M059J (cell line): ENCODE measurements at regions not wholly inside any gene's neighbourhood (a gene's known extent, or its start where the extent isn't known, plus 50 kb on each side); places are given as distances from the start of the nearest gene placed in this dataset.
A peak's percentile ranks its signal among the peaks of the same experiment; 100 is the strongest.

Experiments
- DNase-seq: peaks from one replicate; pipeline ENCODE4 v3.0.0-alpha.2; 2012; ENCODE audit warnings: low read depth

- no peak for DNase-seq
Observed at GRCh38 chr1:50295566-50295965, 127.7 kb downstream of the DMRTA2 start.

DNA sequence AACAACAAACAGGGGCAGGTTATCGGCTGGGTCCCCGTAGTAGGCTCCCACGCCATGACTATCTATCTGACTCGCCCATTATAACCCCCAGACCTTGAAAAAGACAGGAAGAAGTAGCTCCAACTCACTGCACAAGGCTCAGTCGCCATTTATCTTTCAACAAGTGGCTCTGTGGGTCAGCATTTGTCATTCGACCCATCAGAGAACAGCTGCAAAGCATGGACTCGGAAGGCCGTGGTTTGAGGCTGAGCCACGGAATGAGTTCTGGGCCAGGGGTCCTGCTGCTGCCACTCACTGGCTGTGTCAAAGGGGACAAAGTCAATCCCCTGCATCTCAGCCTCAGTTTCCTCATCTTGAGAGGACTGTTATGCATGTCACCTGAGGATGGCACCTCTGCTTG, 131.0 kb downstream of the DMRTA2 start:
- DNase-seq, result no peak

GRCh38 chr1:50289495-50289894, 133.7 kb downstream of the DMRTA2 start:
- DNase-seq, result no peak

DNA sequence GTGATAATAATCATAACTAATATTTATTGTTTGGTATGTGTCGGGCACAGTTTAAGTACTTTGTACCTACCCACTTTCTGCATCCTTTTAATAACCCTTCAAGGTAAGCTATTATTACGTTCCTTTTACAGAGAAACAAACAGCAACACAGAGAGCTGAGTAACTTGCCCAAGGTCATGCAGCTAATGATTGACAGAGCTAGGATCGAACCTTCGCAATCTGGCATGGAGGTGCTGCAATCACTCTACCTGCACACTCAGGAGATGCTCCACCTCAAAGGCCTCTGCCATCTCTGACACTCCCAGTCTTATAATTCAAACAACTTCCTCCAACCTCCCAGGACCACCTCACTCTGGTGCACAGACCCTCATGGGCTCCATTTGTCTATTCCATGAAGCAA, 137.2 kb downstream of the DMRTA2 start:
- DNase-seq, result no peak

GRCh38 chr1:50279622-50280330, 143.5 kb downstream of the DMRTA2 start:
- peak; percentile 7 for DNase-seq

DNA sequence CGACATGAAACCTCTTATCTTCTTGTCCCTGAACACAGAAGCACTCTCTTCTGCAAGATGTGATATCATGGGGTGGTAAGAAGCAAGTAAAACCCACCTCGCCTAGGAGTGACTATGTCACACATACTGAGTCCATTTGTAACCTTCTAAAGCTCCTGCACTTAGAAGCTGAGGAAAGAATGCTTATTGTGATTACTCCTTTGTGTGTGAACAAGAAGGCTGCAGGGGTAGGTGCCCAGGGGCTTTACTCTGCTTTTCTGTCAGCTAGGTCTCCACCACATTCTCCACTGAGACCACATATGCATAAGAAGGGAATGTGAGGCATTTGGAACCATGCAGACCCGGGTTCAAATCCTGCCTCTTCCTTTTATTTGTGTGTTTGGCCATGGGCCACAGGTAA, 144.3 kb downstream of the DMRTA2 start:
- no peak for DNase-seq

DNA sequence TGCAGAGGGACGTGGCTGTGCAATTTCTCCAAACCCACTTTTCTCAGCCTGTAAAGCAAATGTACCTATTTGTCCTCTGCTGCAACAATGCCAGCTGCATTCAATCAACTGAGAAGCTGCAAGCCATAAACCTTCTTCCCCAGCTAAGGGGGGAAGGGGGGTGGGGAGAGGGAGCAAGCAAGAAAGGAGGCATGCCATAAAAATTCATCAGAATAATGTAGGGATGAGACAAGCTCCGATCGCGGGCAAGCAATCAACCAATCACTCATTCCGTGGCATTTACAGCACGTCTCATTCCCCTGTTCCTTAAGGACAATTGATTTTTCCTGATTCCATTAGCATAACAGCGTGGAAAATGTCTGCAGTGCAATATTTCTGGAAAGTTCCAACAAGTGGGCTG, 144.8 kb downstream of the DMRTA2 start:
- no peak for DNase-seq

- no peak for DNase-seq
Observed at GRCh38 chr1:50275566-50275965, 147.7 kb downstream of the DMRTA2 start.

DNA sequence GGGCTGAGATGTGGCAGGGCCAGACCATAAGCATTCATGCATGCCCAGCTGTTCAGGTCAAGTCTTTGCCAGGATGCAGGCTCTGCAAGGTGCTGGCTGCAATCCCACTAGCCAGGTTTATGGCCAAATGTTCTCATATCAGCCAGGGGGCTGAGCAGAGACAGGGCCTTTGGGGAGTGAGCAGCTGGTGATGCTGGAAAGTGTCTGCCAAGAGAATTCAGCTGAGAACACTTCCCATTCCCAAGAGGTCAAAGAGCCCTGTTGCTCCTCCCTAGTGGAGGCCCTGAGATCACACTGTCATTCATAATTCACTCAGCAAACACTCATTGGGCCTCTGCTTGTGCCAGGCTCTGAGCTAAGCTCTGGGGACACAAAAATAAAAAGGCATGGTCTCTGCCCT, 150.3 kb downstream of the DMRTA2 start:
- no peak for DNase-seq

- peak; percentile 12 for DNase-seq
Observed at GRCh38 chr1:50271968-50272578, 151.2 kb downstream of the DMRTA2 start.

DNA sequence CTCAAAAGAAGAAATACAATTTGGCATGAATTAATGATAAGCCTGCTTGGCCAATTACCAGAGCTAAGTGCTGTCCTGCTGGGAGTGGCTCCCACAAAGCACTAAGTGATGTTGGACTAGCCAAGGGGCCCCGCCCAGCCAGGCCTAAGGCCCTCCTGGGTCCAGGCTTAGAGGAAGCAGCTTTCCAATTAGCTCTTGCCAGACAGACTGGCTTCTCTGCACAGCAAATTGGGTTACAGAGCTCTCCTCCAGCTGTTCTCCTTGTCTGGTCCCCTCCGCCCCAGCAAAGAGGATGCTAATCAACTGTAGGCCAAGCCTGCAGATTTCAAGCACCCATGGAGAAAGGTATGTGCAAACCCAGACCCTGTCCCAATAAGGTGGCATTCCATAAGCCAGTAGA, 151.9 kb downstream of the DMRTA2 start:
- DNase-seq, result no peak

DNA sequence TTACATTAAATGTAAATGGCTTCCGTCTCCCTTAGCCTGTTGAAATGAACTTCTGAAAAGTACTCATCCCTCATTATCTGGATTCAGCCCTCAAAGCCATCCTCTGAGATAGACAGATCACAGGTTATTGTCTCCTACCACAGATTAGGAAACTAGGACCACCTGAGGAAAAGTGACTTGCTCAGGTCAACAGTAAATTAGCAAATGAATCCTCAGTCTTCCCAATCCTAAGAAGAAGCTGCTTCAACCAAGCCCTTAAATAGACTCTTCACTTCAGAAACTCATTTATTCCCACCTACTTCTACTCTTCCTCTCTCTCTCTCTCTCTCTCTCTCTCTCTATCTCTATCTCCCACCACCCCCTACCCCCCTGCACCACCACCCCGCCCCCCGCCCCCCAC, 152.3 kb downstream of the DMRTA2 start:
- no peak for DNase-seq

DNA sequence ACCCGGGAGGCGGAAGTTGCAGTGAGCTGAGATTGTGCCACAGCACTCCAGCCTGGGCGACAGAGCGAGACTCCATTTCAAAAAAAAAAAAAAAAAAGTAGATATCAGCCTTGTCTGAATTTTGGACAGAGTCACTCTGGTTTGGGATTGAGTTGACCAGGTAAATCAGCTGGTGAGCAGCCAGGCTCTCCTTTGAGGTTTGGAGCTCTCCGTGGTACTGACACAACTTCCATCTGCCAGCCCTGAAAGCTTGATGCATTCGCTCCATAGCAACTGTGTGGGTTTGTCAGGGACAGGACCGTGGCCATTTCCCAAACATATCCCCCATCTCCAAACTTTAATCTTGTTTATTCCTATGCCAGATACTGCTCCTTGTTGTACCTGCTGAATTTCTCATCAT, 155.2 kb downstream of the DMRTA2 start:
- peak; percentile 11 for DNase-seq

DNA sequence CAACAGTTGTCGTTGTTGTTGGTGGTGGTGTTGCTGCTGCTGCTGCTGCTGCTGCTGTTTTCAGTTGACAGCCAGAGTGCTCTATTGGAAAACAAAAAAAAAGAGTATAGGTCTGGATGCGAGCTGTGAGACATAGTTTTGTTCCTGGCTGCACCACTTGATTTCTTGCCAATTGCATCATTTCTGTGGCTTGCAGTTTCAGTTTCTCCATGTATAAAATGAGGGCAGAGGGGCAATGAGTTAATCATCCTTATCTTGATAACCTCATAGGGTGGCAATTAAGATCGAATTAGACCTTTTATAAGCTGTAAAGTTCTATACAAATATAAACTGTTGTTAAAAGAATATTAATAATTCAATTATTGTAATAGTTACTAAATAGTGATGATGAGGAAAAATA, 156.7 kb downstream of the DMRTA2 start:
- DNase-seq, result no peak

GRCh38 chr1:50265790-50266314, 157.1 kb downstream of the ELAVL4 start:
- no peak for DNase-seq

- no peak for DNase-seq
Observed at GRCh38 chr1:50264590-50264989, 155.9 kb downstream of the ELAVL4 start.

DNA sequence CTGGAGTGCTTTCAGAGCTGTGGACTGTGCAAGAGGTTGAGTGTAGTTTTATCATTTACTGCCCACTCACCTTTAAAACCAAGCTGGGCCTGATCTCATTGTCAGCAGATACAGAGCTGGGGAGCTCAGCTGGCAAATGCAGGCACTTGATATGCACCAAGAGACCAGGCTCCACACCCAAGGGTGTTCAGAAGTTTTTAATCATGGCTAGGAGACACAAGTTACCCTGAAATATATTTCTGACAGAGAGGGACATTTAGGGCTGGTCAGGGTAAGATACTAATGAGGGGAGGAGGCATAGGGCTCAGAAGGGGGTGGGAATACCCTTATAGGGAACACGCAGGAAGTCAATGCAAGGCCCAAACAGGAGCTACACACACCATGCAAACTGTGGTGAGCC, 153.7 kb downstream of the ELAVL4 start:
- no peak for DNase-seq

GRCh38 chr1:50261951-50262350, 153.2 kb downstream of the ELAVL4 start:
- DNase-seq, result no peak

- no peak for DNase-seq
Observed at GRCh38 chr1:50257940-50258685, 149.4 kb downstream of the ELAVL4 start.

DNA sequence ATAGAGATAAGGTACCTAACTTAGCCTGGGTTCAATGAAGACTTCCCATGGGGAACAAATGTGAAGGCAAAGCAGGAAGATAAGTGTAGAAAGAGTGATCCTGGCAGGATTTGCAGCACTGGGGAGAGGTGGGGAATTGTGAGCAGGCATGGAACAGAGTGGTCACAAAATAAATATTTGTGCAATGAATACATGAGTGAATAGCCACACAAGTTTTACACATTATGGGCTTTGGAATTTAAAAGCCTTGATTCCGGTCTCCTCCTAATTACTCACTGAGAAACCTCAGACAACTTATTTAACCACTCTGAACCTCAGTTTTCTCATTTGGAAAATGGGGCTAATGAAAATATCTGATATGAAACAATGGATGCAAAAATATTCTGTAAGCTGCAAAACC, 148.3 kb downstream of the ELAVL4 start:
- no peak for DNase-seq
